Occipital lobe (tissue), 2 donors: ENCODE measurements at regions not wholly inside any gene's neighbourhood (a gene's known extent, or its start where the extent isn't known, plus 50 kb on each side); places are given as distances from the start of the nearest gene placed in this dataset. TPM values are rescaled to one million over a fixed set of nuclear protein-coding genes. Genes with fewer than 3 reads are reported as not detected.

Source experiments
- DNase-seq: peaks from one replicate; lab custom pipeline; 2025; lab: John Stamatoyannopoulos, UW
- small RNA-seq: library from RNA; depleted of rRNA; stranded (forward); fragments of <200 nt; gene quantifications from one replicate; pipeline ENCODE3, GENCODE V24; 2014

- no peak for DNase-seq
Measured at GRCh38 chr13:31957772-31958171, 73.8 kb upstream of the FRY start.

DNA sequence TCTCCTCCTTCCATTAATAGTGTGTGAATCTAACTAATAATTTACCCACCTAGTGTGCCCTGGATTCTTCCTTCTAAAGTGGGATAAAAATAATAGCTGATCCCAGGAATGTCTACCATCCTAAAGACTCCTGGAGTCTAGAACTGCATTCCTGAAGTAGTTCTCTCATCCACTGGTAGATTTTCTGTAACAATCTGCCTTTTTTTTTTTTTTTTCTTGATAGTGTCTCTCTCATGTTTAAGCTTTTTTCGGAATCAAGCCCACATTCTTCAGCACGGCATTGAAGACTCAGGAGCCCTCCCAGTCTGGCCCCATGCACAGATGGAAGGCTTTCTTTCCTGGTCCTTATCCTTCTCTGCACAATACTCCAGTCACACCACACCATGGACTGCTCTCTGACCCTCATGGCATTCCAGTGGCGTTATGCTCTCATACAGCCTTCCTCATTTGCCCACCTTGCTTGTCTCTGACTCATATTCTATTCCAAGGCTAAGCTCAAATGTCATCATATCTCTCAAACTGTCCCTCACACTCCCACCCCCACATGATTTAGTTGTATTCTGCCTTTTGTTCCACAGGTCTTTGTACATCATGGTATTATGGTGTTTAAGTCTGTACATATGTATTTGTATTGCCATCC lies 68.7 kb upstream of the FRY start:
- DNase-seq = no peak

DNA sequence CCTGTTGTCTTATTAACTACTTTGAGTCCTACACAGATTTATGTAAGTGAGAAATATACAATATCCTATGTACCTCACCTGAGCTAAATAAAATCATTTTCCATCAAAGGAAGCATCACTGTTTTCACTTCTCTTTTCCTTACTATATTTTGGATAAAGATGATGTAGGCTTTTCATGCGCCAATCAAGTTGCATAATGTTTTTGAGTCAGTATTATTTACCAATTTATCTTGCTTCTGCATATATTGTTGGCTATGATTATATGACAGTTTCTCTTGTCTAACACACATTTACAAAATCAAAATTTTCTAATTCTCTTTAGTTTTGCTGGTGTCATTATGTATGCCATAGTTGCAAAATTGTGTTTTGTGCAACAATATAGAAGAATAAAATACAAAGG lies 67.9 kb upstream of the FRY start:
- no peak for DNase-seq

DNA sequence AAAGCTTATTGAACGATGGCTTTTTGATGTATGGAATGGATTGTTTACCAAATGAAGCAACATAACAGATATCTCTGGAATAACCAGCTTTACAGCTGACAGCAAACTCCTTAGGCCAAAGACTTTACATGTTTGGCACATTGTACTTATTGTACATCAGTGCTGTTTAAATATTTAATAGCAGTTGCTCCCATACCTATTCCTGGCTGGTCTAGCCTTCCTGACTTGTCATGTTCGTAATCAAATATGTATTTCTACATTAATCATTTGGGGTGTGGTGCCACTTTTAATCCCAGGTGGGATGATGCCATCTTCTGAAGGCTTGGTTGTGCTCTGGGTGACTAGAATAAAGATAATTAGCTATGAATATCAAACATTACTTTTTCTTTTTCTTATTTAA lies 67.4 kb upstream of the FRY start:
- DNase-seq = no peak

- no peak for DNase-seq
Measured at GRCh38 chr13:31965361-31966066, 66.1 kb upstream of the FRY start.

DNA sequence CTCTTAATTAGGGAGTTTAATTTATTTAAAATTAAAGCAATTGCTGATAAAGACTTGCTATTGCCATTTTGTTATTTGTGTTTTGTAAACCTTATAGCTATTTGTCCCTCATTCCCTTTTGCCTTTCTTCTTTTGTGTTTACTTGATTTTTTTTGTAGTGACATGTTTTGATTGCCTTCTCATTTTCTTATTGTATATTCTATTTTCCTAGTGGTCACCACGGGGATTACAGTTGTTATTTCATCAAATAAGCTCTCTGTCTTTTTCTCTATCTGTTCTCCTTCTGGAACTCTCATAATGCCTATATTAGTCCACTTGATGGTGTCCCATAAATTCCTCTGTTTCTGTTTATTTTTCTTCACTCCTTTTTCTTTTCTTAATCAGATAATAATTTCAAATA lies 64.4 kb upstream of the FRY start:
- no peak for DNase-seq

DNA sequence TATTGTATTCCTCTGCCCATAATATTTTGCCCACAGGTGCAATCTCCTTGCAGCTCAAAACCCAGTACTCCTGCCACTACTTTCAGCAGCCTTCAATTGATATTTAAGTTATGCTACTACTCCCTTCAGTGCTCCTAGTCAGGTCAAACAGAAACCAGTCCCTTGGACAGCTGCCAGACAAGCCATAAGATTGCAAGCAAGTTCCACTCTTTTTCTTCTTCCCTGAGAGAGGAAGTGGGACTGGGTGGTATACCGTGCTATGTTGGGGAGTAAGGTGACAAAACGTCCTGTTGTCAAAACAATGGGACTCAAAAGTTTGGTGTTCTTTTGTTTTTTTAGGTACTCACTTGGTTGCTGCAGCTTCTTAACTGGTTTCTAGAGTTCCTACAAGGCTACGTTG lies 63.1 kb upstream of the FRY start:
- no peak for DNase-seq

DNA sequence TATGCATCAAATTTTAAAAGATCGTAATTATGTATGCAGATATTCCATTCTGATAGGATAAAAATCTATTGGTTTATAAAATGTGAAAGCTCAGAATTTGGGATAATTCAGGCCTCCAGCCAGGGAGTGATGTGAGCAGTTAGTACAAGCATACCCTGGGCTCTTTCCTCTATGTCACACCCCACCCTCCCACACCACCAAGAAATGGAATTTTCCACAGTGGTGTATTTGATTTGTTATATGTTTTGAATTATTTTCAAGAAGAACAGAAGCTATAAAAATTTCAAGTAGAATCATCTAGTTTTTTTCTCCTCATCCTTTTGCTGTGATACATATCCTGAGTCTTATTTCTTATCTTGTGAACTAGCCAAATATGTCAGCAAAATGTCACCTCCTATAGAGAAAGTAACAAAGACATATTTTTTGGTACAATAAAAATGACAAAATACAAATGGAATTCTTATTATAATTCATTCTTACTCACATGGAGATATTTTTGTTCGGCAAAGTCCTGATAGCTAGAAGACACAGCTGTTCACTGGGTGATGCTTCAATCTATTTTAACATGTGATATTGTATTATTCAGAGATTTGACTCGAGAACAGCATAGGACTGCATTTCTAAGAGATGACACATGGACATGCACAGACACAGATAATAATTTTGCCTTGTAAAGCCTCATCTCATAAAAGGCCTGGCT lies 61.2 kb upstream of the FRY start:
- DNase-seq = no peak

GRCh38 chr13:31972453-31972852 lies 59.1 kb upstream of the FRY start:
- DNase-seq = no peak

DNA sequence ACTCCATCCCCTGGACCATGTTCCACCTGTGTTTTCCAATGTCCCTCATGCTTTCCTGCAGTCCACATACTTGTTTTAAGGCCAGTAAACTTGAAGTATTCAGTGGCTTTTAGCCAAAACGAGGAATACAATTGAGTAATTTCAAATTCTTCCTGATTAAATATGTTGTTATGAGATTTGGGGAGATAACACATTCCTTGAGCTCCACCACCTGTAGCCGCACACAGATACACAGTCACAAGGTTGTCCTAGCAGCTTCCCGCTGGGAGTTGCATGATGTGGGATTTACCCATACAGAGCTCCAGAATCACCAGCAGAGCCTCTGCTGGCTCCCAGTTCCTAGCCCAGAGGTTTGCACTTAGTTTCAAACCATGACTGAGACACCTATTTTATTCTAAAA lies 53.6 kb upstream of the FRY start:
- no peak for DNase-seq

DNA sequence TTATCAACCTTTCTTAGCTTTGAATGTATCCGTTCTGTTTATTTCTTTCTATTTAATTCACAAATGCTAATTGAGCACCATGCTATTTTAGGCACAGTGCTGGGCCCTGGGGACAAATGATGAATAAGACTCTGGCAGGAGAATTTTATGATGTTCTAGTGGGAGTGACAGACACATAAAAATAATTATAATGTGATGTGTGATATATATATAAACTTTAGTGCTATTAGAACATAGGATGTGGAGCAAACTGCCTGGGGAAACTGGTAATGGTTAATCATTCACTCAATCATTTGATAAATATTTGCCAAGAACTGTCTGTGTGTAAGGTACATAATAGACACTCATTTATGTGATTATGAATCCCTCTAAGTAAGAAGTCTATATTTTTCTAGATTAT lies 50.7 kb upstream of the FRY start:
- no peak for DNase-seq

Small RNAs in the stretch of these regions (small RNA-seq; reads per million reads assigned to genes)
- gene RF00017 = not detected
